PC-3 (cell line): ENCODE measurements at regions not wholly inside any gene's neighbourhood (a gene's known extent, or its start where the extent isn't known, plus 50 kb on each side); places are given as distances from the start of the nearest gene placed in this dataset.

Source experiments
- EZH2 ChIP-seq: fragments of 300-600 bp; sonication (generic); IDR thresholded peaks from one replicate; pipeline ENCODE4 v1.6.1; 2017; ENCODE audit warnings: antibody characterized with exemption, mild to moderate bottlenecking, low read length; ENCODE audit not compliant: unreplicated experiment
- EZH2phosphoT487 ChIP-seq: fragments of 300-600 bp; sonication (generic); IDR thresholded peaks from 2 replicates; pipeline ENCODE4 v1.6.1; 2018; ENCODE audit warnings: mild to moderate bottlenecking, antibody characterized with exemption, low read length, borderline replicate concordance
- TF ChIP-seq, protein P1 (sequence below): fragments of 300-600 bp; sonication (generic); conservative IDR thresholded peaks from 2 replicates; pipeline ENCODE4 v1.5.1; 2017; ENCODE audit warnings: antibody characterized with exemption, low read depth, mild to moderate bottlenecking, low read length

DNA sequence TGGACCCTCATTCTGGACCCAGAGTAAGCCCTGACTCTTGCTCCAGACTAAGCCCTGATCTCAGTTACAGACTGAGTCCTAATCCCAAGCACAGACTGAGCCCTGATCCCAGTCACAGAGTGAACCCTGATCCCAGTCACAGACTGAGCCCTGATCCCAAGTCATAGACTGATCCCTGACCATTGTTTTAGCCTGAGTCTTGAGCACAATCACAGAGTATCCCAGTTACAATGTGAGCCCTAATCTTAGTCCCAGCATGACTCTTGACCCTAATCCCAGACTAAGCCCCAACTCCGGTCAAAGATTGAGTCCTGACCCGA is 240.6 kb downstream of the RBM19 start:
- TF ChIP-seq, protein P1, sequence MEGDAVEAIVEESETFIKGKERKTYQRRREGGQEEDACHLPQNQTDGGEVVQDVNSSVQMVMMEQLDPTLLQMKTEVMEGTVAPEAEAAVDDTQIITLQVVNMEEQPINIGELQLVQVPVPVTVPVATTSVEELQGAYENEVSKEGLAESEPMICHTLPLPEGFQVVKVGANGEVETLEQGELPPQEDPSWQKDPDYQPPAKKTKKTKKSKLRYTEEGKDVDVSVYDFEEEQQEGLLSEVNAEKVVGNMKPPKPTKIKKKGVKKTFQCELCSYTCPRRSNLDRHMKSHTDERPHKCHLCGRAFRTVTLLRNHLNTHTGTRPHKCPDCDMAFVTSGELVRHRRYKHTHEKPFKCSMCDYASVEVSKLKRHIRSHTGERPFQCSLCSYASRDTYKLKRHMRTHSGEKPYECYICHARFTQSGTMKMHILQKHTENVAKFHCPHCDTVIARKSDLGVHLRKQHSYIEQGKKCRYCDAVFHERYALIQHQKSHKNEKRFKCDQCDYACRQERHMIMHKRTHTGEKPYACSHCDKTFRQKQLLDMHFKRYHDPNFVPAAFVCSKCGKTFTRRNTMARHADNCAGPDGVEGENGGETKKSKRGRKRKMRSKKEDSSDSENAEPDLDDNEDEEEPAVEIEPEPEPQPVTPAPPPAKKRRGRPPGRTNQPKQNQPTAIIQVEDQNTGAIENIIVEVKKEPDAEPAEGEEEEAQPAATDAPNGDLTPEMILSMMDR = no peak
- TF ChIP-seq EZH2 = no peak
- no peak for TF ChIP-seq EZH2phosphoT487
